Chondrocyte (in vitro differentiated cells): ENCODE measurements at regions not wholly inside any gene's neighbourhood (a gene's known extent, or its start where the extent isn't known, plus 50 kb on each side); places are given as distances from the start of the nearest gene placed in this dataset.

Source experiments
- DNase-seq: peaks from one replicate; pipeline ENCODE4 v3.0.0; 2021; ENCODE audit warnings: mixed read lengths, low spot score
- H3K27ac Mint-ChIP-seq: one replicate; pipeline ENCODE4 v1.8.0; 2021; ENCODE audit warnings: mild to moderate bottlenecking, moderate library complexity, mixed read lengths; ENCODE audit not compliant: unreplicated experiment
- H3K27me3 Mint-ChIP-seq: 2 replicates; pipeline ENCODE4 v1.8.0; 2021; ENCODE audit warnings: low read depth, mixed read lengths
- H3K36me3 Mint-ChIP-seq: 2 replicates; pipeline ENCODE4 v1.8.0; 2021; ENCODE audit warnings: low read depth, mixed read lengths
- H3K4me1 Mint-ChIP-seq: 2 replicates; pipeline ENCODE4 v1.8.0; 2021; ENCODE audit warnings: low read depth, mild to moderate bottlenecking, mixed read lengths
- H3K4me3 Mint-ChIP-seq: one replicate; pipeline ENCODE4 v1.8.0; 2021; ENCODE audit warnings: mild to moderate bottlenecking, moderate library complexity, mixed read lengths; ENCODE audit not compliant: unreplicated experiment
- H3K9me3 Mint-ChIP-seq: 2 replicates; pipeline ENCODE4 v1.8.0; 2021; ENCODE audit warnings: low read depth, mixed read lengths
- CTCF ChIP-seq: fragments of 200-600 bp; sonication (generic); IDR thresholded peaks from 2 replicates; pipeline ENCODE4 v1.5.0; 2021; ENCODE audit warnings: antibody characterized with exemption, mild to moderate bottlenecking, moderate library complexity

- H3K9me3 Mint-ChIP-seq: no peaks in the 10 kb centered on the region
These were observed 182.7 kb upstream of the SIX2 start for GRCh38 chr2:45191976-45192375.

GRCh38 chr2:45191146-45191863, 182.1 kb upstream of the SIX2 start:
- peaks cover 24% of the 10 kb centered on the region for H3K4me1 Mint-ChIP-seq
- no peak for TF ChIP-seq CTCF
- H3K9me3 Mint-ChIP-seq: no peaks in the 10 kb centered on the region
- H3K27ac Mint-ChIP-seq: no peak overlapping the region
- no peak for DNase-seq
- no peak overlapping the region for H3K4me3 Mint-ChIP-seq
- peaks cover 2% of the 10 kb centered on the region for H3K36me3 Mint-ChIP-seq
- no peaks in the 10 kb centered on the region for H3K27me3 Mint-ChIP-seq

More at GRCh38 chr2:45191976-45192375, 182.7 kb upstream of the SIX2 start:
- H3K4me3 Mint-ChIP-seq: peak overlapping the region; percentile 31
- DNase-seq: no peak
- no peak for TF ChIP-seq CTCF
- peaks cover 22% of the 10 kb centered on the region for H3K4me1 Mint-ChIP-seq
- no peaks in the 10 kb centered on the region for H3K27me3 Mint-ChIP-seq
- peaks cover 2% of the 10 kb centered on the region for H3K36me3 Mint-ChIP-seq
- H3K27ac Mint-ChIP-seq: no peak overlapping the region

GRCh38 chr2:45190481-45190942, 181.3 kb upstream of the SIX2 start:
- no peak for TF ChIP-seq CTCF
- Mint-ChIP-seq H3K36me3 (peaks cover 2% of the 10 kb centered on the region), H3K9me3 (no peaks in the 10 kb centered on the region), H3K27ac (no peak overlapping the region), H3K4me1 (peaks cover 24% of the 10 kb centered on the region), H3K27me3 (no peaks in the 10 kb centered on the region), H3K4me3 (no peak overlapping the region)
- DNase-seq: no peak

- no peak overlapping the region for H3K4me3 Mint-ChIP-seq
- peak overlapping the region; percentile 80 for H3K27ac Mint-ChIP-seq
- peaks cover 3% of the 10 kb centered on the region for H3K9me3 Mint-ChIP-seq
- TF ChIP-seq CTCF: no peak
- H3K27me3 Mint-ChIP-seq: no peaks in the 10 kb centered on the region
- no peak for DNase-seq
- no peaks in the 10 kb centered on the region for H3K36me3 Mint-ChIP-seq
- peaks cover 52% of the 10 kb centered on the region for H3K4me1 Mint-ChIP-seq
These were observed 175.4 kb upstream of the SIX2 start for GRCh38 chr2:45184606-45185005.

- TF ChIP-seq CTCF: no peak
- DNase-seq: no peak
- Mint-ChIP-seq H3K9me3 (peaks cover 6% of the 10 kb centered on the region), H3K36me3 (no peaks in the 10 kb centered on the region), H3K27ac (peak overlapping the region; percentile 90), H3K27me3 (no peaks in the 10 kb centered on the region), H3K4me3 (no peak overlapping the region), H3K4me1 (peaks cover 69% of the 10 kb centered on the region)
These were observed 173.5 kb upstream of the SIX2 start for GRCh38 chr2:45182667-45183295.
